ENCODE measurements at regions not wholly inside any gene's neighbourhood (a gene's known extent, or its start where the extent isn't known, plus 50 kb on each side); places are given as distances from the start of the nearest gene placed in this dataset.
A peak's percentile ranks its signal among the peaks of the same experiment; 100 is the strongest.

DNA sequence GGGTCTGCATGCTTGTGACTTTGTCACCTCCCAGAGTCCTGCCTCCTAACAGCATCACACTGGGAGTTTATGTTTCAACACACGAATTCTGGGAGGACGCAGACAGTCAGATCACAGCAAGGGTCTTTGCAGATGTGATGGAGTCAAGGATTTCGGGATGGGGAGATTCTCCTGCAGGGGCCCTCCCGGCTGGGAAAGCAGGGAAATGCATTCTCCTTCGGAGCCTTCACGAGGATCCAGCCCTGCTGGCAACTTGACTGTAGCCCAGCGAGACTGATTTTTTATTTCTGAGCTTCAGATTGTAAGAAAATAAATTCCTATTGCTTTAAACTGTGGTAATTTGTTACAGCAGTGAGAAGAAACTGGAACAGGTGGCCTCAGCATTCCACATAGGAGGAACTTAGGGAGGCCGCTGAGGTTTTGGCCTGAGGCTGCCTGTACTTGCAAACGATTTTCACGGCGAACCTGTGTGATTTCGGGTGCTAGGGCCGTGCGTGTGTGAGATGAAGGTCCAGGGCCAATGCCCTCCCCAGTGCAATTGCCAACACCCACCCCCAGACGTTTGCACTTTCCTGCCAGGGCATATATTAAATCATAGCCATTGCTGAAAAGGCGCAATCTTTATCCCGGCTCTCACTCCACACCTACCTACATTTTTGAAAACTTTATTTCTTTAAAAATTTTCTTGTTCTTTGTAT lies 79.8 kb downstream of the ASB1 start:
- DNase-seq (ENCODE audit: low read depth in 2 of 2) = no peak
- TF ChIP-seq, protein P1, sequence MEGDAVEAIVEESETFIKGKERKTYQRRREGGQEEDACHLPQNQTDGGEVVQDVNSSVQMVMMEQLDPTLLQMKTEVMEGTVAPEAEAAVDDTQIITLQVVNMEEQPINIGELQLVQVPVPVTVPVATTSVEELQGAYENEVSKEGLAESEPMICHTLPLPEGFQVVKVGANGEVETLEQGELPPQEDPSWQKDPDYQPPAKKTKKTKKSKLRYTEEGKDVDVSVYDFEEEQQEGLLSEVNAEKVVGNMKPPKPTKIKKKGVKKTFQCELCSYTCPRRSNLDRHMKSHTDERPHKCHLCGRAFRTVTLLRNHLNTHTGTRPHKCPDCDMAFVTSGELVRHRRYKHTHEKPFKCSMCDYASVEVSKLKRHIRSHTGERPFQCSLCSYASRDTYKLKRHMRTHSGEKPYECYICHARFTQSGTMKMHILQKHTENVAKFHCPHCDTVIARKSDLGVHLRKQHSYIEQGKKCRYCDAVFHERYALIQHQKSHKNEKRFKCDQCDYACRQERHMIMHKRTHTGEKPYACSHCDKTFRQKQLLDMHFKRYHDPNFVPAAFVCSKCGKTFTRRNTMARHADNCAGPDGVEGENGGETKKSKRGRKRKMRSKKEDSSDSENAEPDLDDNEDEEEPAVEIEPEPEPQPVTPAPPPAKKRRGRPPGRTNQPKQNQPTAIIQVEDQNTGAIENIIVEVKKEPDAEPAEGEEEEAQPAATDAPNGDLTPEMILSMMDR (IDR thresholded peaks at IDR 0.05; ENCODE audit: low read depth, low read length) = no peak
- H3K4me3 ChIP-seq (replicated peaks in 1 of 2; ENCODE audit: low read depth in 2 of 2, low read length in 2 of 2) = no peak overlapping the region

DNA sequence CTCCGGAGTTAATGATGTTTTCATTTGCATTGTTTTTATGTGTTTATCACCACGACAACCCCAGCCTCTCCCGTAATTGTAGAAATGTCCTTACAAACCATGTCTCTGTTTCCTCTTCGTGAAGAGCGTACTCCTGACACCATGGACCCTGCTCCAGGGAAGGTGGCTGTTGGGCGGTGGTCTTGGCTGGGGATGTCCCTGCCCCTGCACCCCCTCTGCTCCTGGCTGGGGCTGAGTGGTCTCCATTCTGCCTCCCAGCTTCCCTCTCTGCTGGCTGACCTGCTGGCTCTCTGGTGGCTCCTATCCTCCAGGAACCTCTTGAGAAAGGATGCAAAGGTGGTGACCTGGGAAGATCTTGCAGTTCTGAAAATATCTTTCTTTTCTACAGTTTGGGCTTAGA lies 81.1 kb downstream of the ASB1 start:
- no peak for DNase-seq (ENCODE audit: low read depth in 2 of 2)
- TF ChIP-seq, protein P1 (IDR thresholded peaks at IDR 0.05; ENCODE audit: low read depth, low read length) = no peak
- no peak overlapping the region for H3K4me3 ChIP-seq (replicated peaks in 1 of 2; ENCODE audit: low read depth in 2 of 2, low read length in 2 of 2)

DNA sequence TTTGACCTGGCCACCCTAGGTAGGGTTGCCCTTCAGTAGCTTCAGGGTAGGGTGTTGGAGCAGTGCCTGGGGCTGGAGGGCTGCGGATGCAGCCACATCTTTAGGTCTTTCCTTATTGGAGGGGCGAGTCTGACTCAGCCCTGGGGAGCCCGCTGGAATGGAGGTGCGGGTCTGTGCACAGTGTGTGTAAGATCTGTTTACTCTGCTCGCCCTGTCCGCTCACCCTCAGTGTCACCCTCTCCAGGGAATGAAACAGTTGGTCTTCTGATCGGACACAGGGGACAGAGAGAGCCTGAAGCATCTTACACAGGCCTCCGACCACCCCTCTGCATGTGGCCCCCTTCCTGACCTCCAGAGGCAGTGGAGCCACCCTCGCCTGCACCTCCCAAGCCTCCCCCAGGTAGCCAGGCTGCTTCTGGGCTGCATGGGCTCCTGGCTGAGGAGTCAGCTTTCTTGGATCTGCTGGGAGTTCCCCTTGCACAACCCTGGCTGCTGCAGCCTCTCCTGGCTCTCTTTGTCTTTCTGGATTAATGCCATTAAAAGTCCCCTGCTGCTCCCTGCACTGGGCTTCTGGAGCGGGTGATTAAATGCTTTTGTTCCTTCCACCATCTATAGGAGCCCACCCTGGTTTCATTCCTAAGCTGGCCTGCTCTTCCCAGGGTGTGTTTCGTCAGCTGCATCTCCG lies 82.6 kb downstream of the ASB1 start:
- TF ChIP-seq, protein P1 (IDR thresholded peaks at IDR 0.05; ENCODE audit: low read depth, low read length) = no peak
- peak; percentile 47 to 64 for DNase-seq (ENCODE audit: low read depth in 2 of 2)
- no peak overlapping the region for H3K4me3 ChIP-seq (replicated peaks in 1 of 2; ENCODE audit: low read depth in 2 of 2, low read length in 2 of 2)

DNA sequence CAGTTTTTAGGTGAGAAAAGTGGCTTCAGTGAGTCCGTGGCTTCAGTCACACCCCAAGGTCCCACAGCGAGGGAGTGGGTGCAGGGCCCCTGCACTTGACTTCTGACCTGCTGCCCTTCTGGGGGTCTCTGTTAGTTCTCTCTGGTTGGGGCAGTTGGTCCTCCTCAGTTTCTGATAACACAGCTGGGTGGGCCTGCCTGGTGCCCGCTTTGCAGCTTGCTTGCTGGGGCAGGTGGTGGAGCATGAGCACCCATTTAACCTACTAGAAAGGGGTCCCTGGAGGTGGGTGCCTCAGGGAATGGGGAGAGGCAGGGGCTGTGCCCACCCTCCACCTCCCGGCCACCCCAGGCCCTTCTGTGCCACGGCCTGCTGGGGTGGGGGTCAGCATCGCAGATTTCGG lies 83.2 kb downstream of the ASB1 start:
- H3K4me3 ChIP-seq (replicated peaks in 1 of 2; ENCODE audit: low read depth in 2 of 2, low read length in 2 of 2) = no peak overlapping the region
- no peak for DNase-seq (ENCODE audit: low read depth in 2 of 2)
- TF ChIP-seq, protein P1 (IDR thresholded peaks at IDR 0.05; ENCODE audit: low read depth, low read length) = no peak

DNA sequence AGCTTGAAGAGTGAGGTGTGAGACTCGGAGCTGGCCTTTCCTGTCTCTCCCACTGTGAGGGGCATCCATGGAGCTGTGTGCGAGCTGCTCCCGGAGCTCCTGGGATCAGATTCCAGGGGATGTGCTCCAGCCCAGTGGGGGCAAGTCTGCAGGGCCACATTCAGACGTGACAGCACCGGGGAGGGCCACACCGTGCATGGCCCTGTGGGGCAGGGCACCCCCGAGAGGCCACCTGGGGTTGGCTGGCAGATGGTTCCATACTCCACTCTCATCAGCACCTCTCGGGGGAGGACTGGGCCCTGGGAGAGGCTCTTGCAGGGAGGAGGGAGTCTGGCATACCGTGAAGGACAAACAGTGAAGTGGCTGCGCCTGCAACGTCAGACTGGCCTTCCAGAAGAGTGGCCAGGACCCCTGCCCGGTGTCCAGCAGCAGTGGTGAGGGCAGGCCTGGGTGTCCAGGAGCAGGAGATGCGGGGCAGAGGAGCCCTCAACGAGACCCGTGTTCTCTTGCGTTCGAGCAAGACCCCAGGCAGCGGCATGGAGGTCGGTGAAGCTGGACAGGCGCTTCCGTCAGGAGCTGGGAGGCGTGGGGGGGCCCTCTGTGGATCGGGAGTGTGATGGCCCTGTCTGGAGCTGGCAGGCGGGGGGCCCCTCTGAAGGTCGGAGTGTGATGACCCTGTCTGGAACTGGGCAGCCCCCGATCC lies 84.3 kb downstream of the ASB1 start:
- DNase-seq (ENCODE audit: low read depth in 2 of 2) = no peak
- TF ChIP-seq, protein P1 (IDR thresholded peaks at IDR 0.05; ENCODE audit: low read depth, low read length) = no peak
- H3K4me3 ChIP-seq (replicated peaks in 1 of 2; ENCODE audit: low read depth in 2 of 2, low read length in 2 of 2) = no peak overlapping the region

DNA sequence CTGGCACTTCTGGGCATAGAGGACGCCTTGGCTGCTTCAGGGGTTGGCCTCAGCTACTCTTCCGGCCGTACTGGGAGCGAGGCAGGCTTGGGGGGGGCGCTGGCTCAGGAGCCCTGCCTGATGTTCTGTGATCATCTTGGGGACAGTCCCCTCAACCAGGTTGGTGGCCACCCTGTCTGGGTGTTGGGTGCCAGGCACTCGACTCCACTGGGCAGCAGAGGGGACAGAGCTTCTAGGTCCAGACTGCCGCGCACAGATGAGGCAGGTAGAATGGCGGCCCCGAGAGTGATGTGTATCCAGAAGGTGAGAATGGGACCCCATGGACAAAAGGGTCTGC lies 84.9 kb downstream of the ASB1 start:
- TF ChIP-seq, protein P1 (IDR thresholded peaks at IDR 0.05; ENCODE audit: low read depth, low read length) = no peak
- H3K4me3 ChIP-seq (replicated peaks in 1 of 2; ENCODE audit: low read depth in 2 of 2, low read length in 2 of 2) = no peak overlapping the region
- DNase-seq (ENCODE audit: low read depth in 2 of 2) = no peak
